AG08395 (cell line): ENCODE measurements at regions not wholly inside any gene's neighbourhood (a gene's known extent, or its start where the extent isn't known, plus 50 kb on each side); places are given as distances from the start of the nearest gene placed in this dataset.

Experiments used
- DNase-seq: peaks from one replicate; pipeline ENCODE4 v3.0.0; 2012; ENCODE audit warnings: mixed read lengths, low spot score

DNA sequence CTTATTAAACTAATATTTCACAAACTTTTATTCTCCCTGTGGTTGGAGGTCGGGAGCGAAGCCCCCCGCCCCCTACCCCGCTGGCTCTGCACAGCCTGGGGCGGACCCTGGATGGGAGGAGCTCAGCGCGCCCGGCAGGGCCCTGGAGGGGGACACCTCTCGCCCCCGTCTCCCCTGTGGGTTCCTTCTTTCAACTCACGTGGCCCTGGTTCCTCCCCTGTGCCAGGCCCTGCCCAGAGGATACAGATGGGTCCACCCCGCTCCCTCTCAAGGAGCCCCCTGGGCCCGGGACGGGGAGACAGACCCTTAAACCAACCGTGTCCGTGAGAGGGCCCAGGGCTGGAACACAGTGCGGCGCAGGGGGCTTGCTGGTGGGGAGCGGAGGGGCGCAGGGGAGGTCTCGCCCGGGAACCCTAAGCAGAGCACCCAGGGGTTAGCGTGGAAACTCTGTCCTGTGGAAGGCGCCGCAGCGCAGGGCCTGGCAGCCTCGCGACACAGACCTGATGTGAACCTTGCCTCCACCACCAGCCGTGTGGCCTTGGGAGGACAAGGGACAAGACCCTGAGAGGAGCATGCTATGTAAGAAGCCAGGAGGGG lies 103.7 kb upstream of the MVB12B start:
- no peak for DNase-seq

GRCh38 chr9:126223798-126224531 lies 102.7 kb upstream of the MVB12B start:
- DNase-seq: no peak

GRCh38 chr9:126225611-126226609 lies 100.7 kb upstream of the MVB12B start:
- no peak for DNase-seq

- no peak for DNase-seq
These were observed 99.4 kb upstream of the MVB12B start for GRCh38 chr9:126226991-126227936.

GRCh38 chr9:126228111-126228780 lies 98.4 kb upstream of the MVB12B start:
- no peak for DNase-seq

DNA sequence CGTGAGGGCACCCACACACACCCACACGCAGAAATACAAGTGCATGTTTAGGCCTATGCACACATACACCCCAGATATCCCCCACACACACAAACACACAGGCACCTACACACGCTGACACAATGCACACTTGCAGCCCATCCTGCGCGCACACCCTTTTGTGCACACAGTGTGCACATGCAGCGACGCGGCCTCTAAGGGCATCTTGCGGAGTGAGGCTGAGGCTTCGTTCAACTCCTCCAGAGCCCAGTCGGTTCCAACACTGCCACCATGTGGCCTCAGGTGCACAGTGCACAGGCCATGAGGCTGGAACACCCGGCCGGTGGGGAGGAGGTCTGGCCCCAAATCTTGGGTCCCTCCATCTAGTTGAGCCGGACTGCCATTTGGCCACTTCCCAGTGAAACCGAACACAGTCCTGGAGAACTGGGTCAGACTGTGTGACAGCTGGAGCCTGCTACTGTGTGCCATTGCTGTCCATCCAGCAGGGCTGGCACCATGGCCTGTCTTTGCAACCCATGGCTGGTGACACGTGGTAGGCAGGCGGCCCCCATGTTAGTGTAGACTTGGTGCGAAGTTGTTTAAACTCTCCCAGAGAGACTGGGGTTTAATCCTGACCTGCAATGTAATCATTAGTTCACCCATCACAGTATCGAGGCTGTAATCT lies 97.7 kb upstream of the MVB12B start:
- peak; percentile 84 for DNase-seq

GRCh38 chr9:126229501-126229900 lies 97.1 kb upstream of the MVB12B start:
- no peak for DNase-seq

DNA sequence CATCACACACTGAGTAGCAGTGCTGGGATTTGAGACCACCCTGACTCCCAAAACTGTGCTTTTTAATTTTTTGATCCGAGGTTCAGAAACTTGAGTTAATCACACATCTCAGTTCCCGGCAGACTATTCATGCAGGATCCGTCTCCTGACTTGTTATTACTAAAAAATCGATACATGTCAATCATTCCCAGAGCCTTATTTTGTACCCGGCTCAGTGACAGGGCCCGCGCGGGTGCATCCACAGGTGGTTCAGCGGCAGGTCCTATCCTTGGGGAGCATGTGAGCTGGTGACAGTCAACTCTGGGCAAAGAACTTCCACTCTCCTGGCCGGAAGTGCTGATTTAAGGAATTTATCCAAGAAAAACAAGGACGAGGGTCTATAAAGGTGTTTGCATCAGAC lies 95.9 kb upstream of the MVB12B start:
- DNase-seq: no peak

- no peak for DNase-seq
These were observed 94.2 kb upstream of the MVB12B start for GRCh38 chr9:126232461-126232860.

DNA sequence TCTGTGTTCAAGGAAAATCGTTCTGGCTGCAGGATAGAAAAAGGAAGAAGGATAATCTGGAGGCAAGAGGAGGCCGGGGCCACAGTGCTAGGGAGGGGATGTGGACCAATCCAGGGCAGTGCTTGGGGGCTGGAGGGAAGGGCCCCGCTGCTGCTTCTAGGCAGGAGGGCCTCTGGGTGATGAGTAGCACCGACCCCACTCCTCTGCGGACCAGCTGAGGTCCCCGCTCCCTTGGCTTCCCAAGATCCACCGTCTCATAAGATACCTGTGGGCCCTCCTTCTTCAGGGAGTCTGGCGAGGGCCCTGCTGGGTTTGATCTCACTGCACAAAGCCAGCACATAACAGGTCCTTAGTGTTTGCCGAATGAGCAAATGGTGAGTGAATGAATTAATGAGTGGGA lies 93.5 kb upstream of the MVB12B start:
- DNase-seq: no peak

DNA sequence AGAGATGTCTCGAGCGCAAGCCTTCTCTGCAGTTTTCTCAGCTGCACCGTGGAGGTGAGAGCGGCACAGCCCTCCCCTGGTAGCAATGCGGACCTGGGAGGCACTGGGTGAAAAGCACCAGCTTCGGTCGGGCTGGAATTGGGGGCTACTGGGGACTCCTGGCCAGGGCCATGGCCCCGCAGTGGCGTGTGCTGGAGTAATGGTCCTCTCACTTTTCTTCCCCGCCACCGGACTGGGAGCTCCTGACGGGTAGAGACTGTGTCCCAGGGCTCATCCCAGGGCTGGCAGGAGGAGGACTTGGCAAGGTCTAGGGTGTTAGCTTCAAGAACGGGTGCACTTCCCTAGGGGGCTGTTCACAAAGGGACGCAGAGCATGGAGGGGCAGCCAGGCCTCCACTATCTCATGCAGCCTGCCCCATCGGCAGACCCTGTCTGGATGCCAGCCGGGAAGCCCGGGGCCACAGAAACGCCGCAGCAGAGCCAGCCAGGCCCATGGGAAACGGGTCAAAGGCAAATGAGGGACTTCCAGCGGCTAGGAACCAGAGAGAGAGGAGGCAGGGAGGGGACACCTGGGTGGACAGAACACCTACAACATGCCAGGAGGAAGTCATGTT lies 92.6 kb upstream of the MVB12B start:
- no peak for DNase-seq

GRCh38 chr9:126234681-126235335 lies 91.8 kb upstream of the MVB12B start:
- DNase-seq: no peak

- no peak for DNase-seq
These were observed 91.0 kb upstream of the MVB12B start for GRCh38 chr9:126235336-126236243.

GRCh38 chr9:126236273-126236672 lies 90.4 kb upstream of the MVB12B start:
- DNase-seq: no peak

DNA sequence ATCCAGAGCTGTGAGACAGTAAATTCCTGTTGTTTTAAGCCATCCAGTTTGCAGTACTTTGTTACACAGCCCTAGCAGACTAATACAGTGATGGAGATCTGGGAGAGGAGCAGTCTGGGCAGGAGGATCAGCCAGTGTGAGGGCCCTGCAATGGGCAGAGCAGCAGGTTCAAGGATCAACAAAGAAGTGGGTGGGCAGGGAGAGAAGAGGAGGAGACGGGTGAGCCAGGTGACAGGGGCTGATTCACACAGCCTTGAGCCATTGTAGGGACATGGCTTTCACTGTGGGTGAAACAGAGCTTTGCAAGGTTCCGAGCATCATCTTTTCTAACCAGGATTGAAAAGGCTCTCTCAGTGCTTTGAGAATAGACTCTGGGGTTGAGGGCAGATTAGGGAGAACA lies 88.2 kb upstream of the MVB12B start:
- no peak for DNase-seq

DNA sequence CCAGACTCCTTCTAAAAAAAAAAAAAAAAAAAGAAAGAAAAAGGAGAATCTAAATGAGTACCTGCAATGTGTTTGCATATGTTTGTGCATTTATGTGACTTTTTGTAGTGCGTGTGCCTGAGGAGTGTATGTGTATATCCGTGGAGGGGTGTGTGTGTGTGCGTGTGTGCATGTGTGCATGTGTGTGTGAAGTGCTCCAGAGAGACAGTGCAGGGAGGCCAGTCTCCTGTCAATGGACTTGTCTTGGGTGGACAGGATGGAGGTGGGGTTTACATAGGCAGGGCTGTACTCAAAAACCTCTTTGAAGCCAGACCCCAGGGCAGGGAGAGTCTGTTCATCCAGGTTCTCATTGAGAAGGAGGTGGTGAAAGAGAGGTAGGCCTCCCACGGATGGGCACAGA lies 87.1 kb upstream of the MVB12B start:
- DNase-seq: no peak

DNA sequence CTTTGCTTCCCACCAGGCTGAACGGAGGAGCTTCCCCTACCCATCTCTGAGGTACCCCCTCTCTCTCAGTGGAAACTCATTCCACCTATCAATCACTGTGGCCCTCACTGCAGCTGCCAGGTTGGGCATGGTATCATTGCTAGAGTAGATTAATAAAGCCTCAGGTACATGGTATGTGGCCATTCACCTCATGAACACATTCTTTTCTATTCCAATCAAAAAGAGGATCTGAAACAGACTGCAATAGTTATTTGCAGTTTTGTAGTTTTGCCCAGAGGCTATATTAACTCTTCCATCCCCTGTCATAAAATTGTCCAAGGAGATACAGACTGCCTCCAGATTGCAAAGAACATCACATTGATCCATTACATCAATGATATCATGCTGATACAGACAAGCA lies 85.8 kb upstream of the MVB12B start:
- no peak for DNase-seq

- DNase-seq: peak; percentile 79
These were observed 77.9 kb upstream of the MVB12B start for GRCh38 chr9:126248680-126249079.
